Lung microvascular endothelial cell (primary cell): ENCODE measurements at regions not wholly inside any gene's neighbourhood (a gene's known extent, or its start where the extent isn't known, plus 50 kb on each side); places are given as distances from the start of the nearest gene placed in this dataset.
"Not testable (repeated sequence)": the region's sequence is repeated elsewhere in the genome, so short reads cannot be mapped to it uniquely, and the experiment has no call there.

Source experiments
- DNase-seq, 2 donors: peaks; one replicate each; pipeline versions ENCODE4 v3.0.0 to v3.0.0-alpha.2; 2010; ENCODE audit warnings: low read depth in 2 of 2

DNA sequence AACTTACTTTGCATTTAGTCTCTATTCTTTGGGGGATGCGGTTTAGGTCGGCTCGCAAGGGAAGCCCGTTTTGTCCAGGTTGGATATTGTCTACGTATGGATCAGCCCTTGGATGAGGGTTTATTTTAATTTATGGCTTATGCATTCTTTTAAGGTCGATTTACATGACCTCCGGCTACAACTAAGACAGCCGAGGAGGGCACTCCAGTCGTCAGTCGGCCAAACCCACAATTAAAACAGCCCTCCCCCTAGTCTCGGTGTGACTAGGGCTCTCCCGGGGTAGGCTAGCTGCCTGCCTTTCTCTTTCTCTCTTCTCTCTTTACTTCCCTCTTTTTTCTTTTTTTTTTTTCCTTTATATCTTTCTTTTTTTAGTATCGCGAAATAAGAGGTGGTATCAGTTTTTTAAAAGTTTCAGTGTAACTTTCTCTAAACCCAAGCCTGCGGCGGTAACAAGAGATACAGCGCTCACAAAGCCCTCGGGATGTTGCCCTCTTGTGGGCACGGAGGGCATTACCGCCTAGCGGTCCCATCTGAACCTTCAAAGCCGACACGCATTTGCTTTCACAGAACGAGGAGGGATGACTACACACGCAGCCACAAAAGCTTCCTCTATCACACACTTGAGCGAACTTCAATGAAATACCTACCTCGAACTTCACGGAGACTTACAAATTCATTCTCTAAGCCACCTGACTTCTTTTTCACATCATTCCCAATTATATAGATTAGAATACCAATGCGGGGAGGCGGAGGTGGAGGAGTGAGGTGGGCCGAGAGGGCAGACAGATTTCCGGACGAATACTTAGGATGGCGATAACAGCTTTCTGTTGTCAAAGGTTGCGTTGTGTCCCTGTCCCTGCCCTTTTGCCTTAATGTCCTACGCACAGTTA is 132.3 kb upstream of the C11orf58 start:
- DNase-seq: peak; percentile 84 to 88

DNA sequence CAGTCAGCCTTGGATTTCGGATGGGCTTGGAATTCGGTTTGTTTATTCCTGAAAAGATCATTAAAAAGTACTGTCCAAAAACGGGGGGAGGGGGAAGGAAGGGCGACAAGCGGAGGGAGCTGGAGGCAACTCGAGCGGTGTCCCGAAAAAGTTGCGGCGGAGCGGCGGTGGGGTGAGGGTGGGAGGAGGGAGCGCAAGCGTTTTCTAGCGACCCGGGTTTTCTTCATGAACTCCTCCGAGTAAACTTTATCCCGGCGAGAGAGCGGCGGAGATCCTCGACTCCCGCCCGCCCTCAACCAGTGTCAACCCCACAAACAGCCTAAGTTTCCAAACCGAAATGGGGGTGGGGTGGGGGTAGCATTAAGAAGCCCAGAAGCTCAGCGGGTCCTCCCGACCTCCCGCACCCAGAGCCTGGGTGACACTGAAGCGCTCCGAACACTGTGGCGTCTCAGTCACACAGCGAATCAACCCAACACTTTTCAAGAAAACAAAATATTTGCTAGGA is 133.0 kb upstream of the C11orf58 start:
- DNase-seq: no peak

DNA sequence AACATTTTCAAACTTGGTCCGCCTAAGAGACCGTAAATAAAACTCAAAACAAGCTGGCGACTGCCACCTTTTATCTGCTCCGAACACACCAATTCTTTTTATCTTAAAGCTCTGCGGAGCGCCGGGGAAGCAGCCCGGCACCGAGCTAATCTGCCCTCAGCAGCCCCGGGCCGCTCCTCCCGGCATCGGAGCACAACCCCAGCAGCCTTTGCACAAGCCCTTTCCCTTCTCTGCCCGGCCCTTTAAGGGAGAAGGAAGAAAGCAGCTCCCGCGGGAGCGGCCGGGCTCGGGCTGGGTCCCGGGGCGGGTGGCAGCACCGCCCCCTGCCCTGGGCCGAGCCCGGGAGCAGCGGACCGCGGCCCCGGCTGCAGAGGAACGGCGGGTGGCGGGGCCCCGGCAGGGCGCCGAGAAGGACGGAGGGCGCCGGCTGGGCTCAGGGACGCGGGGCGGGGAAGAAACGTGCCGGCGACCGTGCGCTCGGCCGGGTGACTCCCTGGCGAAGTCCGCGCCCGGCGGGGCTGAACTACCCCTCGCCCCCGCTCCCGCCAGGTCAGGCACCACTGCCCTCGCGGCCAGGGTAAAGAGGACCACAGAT is 133.6 kb upstream of the C11orf58 start:
- DNase-seq: peak in 1 of 2 donors; percentile 13

DNA sequence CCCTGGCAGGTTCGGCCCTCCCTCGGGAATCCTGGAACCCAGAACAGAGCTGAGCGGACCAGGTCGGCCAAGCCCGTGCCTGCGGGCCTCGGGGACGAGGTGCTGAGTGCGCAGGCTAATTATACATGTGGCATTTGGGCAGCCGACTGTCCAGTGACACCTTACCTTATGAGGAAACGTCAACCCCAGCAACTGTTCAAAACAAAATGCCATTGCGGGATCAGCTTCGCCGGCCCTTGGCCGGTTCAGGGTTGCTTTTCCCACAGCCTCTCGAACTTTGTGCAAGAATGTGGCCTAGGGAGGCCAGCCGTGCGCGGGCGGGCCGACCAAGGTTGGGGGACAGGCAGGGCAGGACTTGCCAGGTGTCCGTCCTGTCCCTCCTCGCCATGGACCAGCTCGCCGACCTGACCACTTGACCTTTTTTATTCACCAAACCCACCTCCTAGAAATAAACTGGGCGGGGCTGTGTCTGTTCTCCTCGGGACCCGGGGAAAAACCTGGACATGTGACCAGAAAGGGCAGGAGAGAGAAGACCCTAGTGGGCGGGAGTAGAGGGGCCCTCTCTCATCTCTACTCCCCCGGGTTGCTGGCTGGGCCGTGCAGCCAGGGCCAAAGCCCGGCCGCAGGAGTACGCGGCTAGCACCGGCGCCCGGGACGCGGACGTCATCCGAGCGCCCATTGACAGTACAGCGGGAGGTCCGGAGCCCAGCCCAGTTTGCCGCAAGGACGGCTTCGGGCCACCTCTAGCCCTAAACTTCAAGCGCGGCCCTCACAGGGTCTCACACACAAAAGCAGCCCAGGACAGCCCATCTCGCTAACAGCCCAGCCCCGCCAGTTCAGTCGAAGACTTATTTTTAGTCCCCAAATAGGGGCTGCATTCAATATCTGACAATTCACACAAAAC is 134.3 kb upstream of the C11orf58 start:
- no peak for DNase-seq

DNA sequence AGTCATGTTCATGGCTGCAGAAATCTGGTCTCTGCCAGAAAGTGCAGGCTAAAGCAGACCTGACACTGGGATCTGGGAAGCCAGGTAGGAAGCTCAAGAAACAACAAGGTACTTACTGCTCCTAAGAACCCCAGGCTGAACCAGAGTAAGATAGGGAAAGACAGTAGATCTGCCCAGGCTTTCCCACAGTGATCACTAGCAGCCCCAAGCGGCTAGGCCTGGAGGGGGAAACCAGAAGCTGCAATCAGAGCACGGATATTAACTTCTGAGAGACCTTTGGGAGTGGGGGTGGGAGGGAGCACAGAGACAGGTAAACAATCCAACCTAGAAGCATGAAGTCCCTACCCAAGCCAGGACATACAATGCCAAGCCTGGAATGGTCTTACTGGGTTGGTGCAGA is 135.2 kb upstream of the C11orf58 start:
- no peak for DNase-seq

DNA sequence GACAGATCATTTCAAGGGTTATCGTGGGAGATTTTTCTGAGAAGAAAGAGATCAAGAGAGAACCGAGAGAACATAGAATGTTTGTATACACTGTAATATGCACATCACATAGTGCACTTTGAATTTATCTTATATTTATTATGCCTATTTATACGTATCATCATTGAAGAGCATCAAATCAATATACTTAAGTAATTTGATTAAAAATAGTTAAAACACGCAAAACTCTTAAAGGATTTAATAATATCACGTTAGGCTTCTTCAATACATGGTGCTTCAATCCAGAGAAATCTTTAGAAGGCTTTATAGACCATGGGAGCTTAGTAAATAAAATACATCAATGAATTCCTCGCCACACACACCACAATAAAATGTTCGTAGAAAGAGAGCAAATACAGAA is 139.5 kb upstream of the C11orf58 start:
- no peak for DNase-seq

DNA sequence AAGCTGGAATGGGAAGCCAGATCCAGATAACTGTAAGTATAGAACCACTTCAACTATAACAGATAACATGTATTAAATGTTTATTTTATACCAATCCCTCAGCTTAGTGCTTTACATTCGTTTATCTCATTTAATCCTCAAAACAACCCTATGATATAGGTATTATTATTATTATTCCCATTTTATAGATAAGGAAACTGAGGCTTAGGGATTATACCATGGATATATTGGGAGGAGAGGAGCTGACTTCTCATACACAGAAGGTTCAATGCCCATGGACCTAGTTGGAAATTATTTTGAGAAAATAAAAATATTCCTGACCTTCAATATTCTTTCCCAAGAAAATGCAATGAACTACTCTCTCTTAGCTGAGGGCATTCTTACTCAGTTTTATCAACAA is 140.4 kb upstream of the C11orf58 start:
- DNase-seq: no peak

DNA sequence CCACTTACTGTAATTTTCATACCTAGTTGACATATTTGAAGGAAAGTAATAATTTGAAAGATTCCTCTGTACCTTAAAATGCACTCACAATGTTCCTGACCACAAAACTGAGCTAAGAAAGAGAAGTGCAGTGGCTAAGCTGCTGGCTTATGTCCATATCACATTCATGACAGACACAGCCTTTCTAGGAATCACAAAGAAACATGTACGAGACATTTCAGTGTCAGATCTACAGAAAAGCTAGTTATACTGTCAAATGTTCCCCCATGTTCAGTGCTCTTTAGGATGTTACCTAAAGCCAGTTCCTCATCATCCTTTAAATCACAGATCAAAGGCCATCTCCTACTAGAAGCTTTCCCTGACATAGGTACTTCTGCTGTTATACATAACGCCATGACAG is 142.2 kb upstream of the C11orf58 start:
- no peak for DNase-seq

DNA sequence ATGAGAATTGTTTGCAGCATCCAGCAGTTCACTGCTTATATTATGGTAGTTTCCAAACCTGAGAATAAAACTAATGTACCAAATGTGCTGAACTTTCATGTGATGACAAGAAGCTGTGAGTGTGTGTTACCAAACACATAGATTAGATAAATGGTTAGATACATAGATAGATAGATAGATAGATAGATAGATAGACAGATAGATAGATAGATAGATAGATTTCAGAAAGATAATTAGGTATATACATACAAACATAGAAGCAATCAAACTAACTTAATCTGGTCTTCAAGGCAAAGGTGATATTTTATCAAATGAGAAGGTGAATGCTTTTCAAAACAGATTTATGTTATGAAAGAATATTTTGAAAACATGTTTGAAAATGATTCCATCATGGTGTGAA is 147.3 kb upstream of the C11orf58 start:
- no peak for DNase-seq

DNA sequence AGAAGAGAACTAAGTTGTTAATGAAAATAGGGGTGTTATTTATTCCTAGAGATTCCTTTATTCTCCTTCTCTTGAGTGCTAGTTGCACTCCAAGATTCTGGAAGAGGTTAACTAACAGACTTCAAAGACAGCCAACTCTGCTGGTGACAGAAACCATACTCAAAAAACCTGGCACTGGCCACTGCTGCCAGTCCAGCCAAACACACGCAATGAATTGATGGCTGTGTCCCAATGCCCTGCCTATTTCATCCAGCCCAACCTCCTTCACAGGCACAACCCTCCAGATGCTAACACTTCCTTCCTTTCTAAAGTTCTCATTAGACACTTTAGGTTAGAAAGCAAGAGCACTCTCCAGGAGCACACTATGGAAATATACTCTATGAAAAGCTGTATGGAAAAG is 150.8 kb upstream of the C11orf58 start:
- no peak for DNase-seq

DNA sequence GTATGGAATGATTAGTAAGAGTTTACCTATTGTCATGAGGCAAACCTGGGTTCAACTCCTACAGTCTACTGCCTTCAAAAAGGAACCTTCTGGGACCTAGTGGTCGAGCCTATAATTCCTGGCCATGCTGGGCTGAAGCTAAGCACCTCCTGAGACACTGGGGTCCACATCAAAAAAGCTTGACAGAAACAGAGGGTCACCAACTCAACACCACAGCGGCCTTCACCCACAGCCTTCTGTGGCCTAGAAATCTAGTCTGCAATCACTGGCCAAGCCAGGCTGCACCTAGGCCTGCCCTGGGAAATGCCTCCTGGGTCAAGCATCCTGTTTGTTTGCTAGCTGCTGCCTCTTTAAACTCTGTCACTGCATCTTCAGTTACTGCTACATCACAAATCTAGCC is 153.9 kb upstream of the C11orf58 start:
- no peak for DNase-seq

DNA sequence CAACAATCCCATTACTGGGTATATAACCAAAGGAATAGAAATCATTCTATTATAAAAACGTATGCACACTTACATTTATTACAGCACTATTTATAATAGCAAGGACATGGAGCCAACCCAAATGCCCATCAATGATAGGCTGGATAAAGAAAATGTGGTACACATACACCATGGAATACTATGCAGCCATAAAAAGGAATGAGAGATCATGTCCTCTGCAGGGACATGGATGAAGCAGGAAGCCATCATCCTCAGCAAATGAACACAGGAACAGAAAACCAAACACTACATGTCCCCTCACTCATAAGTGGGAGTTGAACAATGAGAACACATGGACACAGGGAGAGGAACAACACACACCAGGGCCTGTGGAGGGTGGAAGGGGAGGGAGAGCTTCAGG is 157.4 kb upstream of the C11orf58 start:
- DNase-seq: not testable (repeated sequence)

DNA sequence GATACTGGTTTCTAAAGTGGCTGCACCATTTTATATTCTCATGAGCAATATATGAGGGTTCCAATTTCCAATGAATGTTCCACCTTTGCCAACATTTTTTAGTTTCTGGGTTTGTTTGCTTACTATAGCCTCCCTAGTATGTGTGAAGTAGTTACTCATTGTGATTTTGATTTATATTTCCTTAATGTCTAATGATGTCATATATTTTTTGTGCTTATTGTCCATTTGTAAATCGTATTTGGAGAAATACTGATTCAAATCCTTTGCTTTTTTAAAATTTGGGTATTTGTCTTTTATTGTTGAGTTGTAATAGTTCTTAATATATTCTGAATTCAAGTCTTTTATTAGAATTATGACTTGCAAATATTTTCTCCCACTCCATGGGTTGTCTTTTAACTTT is 161.0 kb upstream of the C11orf58 start:
- no peak for DNase-seq

DNA sequence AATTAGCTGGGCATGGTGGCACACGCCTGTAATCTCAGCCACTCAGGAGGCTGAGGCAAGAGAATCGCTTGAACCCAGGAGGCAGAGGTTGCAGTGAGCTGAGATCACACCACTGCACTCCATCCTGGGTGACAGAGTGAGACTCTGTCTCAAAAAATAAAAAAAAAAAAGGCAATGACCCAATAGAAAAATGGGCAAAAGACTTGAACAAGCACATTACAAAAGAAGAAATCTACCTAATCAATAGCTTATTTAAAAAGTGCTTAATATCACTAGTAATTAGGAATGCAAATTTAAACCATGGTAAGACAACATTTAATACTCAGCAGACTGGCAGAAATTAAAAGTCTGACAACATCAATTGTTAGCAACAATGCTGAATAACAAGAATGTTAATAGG is 163.6 kb upstream of the C11orf58 start:
- DNase-seq: not testable (repeated sequence)

DNA sequence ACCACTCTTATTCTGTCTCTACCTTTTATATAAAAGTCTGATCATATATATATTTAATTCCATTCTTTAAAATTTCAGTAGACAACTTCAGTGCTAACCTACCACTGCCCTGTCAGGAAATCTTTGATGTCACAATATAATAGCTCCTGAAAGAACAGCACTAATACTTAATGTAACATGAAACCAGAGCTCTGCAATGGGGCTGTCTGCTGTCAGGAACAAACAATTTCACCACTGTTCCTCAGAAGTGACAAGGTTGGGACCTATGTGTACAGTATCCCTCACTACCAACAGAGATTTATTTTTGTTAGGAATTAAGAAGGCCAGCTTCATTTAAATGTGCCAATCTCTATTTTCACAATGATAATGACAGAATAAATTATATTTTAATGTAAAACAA is 165.5 kb upstream of the C11orf58 start:
- no peak for DNase-seq

DNA sequence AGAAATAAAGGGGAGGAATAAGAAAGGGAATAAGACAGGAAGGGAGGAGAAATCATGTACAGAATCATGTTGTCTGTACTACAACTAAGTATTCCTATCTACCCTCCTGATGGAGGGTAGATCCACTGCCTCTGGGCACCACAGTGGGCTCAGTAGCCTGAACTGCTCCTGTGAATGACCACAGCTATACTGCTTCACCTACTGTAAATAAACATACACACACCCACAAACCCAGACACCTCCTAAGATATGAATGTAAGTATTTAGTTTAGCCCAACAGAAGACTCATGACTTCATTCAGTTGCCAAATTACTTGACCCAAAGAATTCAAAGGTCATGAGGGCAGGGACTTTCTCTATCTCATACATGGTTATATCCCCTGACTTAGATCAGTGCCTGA is 177.3 kb upstream of the C11orf58 start:
- no peak for DNase-seq

DNA sequence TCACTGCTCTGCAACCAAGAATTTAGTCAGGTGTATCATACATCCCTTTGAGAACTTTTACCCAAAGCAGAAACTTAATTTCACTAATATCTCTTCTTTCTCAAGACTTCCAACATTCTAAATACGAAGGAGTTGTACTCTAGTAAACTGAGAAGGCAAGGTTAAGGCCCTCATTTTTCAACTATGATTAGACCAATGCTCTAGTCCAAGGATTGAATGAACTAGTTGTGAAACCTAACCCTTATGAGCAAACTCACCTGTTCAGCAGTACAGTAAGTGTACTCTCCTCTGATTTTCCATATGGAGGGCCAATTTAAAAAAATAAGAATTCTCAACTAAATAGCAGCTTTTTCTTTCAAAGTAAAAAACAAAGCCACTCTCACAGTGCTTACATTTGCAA is 180.0 kb upstream of the C11orf58 start:
- no peak for DNase-seq

DNA sequence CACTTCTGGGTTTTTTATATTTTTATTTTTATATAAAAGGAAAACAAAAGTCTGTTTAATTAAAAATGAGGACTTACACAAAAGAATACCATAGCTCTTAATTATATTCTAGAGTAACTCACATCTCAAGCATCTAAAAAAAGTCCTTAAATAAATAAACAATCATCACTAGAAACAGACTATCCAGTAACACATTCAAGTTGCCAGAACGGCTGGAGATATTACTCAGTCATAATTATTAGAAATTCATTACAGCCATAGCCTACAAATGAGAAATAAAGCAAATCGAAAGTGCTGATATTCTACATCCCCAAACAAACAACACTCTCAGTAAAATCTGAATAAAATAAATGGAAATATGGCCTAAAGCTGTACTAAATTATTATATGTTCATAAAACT is 182.5 kb upstream of the C11orf58 start:
- DNase-seq: no peak

DNA sequence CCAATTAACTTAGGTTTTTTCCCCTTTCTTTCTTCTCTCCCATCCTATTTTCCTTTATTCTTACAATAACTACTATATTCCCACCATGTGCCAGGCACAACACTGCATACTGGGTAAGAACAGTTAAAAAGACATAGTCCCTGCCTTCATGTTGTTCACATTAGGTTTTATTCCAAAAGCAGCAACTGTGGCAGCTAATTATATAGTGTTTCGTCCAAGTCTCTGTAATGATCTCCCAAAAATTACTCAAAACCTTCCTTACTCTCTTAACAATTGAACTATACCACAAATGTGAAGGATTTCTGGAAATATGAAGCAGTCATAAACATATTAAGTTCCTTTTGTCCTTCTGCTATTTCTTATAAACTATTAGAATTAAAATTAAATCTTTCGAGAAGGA is 184.1 kb upstream of the C11orf58 start:
- no peak for DNase-seq

DNA sequence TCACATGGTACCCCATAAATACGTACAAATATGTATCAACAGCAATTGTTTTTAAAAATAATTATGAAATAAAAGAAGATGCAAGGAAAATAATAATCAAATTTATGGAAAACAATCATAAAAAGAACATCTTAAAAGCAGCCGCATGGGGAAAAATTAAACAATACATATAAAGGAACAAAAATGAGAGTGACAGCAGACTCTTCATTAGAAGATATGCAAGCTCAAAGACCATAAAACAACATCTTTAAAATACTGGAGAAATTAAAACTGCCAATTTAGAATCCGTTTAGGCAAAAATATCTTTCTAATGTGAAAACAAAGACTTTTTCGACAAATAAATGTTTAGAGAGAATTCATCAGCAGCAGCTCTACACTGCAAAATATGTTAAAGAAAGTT is 190.6 kb upstream of the C11orf58 start:
- no peak for DNase-seq

DNA sequence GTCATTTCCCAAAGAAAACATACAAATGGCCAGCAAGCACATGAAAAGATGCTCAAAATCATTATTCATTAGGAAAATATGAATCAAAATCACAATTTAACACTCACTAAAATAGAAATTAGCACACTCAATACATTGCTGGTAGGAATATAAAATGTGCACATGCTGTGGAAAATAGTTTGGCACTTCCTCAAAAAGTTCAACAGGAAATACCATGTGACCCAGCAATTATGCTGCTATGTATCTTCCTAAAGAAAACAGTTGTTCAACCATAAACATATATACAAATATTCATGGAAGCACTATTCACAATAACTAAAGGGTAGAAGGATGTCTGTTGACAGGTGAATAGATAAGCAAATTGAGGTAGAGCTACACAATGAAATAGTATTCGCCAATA is 187.3 kb upstream of the SOX6 start:
- peak in 1 of 2 donors; percentile 14 for DNase-seq

DNA sequence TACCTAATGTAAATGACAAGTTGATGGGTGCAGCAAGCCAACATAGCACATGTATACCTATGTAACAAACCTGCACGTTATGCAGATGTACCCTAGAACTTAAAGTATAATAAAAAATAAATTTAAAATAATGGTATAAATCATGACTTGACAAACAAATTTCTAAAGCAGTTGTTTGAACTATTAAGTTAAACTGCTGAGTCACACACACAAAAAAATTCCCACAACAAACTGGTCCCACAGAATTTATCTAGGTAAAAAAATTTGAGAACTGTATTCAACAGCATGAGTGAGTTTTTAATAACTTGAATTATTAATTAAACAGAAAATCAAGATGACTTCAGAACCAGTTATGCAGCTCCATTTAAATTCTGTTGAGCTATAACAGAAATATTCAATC is 186.0 kb upstream of the SOX6 start:
- no peak for DNase-seq
